ENCODE measurements at regions not wholly inside any gene's neighbourhood (a gene's known extent, or its start where the extent isn't known, plus 50 kb on each side); places are given as distances from the start of the nearest gene placed in this dataset.

DNA sequence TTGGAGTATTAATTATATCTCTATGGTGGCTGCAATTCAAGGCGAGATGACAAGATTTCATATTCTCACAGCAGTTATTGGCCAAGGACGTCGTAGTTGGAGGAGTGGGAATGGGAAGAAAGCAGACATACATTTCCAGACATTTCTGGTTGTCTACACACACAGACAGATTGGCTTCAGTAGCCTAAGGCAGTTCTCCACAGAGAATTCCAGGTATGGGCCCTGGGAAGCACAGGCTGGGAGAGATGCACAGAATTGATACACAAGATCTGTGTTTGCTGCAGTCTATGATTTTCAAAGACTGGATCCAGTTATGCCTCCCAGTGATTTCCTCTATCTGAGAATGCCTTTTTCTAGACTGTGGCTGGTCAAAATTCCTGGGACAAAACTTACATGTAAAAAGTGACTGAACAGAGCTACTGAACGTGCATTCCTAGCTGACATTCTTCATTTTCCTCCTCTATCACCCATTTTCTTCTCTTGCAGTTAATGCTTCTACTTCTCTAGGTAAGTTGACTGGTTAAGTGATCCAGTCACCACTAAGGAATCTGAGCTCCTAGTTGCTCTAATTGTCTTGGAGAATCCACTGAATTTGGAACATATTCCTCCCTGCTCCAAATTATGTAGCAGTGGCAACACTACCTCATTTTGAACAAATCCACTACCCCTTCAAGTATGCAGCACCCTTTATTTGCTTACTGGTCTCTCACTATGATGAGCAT, 386.7 kb upstream of the CDH7 start:
- DNase-seq (ENCODE audit: extremely low read depth, low read depth) = no peak
- TF ChIP-seq CTCF (IDR thresholded peaks at IDR 0.05; ENCODE audit: low read depth, low read length, missing control alignments) = no peak
- no peak overlapping the region for H3K4me3 ChIP-seq (replicated peaks; ENCODE audit: low read depth, low read length)

- TF ChIP-seq CTCF (IDR thresholded peaks at IDR 0.05; ENCODE audit: low read depth, low read length, missing control alignments) = no peak
- H3K4me3 ChIP-seq (replicated peaks; ENCODE audit: low read depth, low read length) = no peak overlapping the region
- DNase-seq (ENCODE audit: extremely low read depth, low read depth) = no peak
Observed at GRCh38 chr18:65363011-65363410, 387.8 kb upstream of the CDH7 start.

DNA sequence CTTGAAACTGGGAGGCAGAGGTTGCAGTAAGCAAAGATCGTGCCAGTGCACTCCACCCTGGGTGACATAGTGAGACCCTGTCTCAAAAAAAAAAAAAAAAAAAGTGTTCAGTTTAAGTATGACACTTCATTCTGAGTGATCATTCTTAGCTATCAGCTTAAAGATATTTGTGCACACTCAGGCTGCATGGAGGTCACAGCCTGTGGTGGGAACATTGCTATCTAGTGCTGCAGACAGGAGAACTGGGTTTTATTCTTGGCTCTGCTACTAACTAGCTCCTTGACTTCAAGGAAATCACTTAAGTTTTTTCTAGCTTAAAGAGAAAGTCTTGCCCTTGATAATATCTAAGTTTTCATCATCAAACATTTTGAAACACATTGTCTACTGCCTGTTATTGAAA, 391.3 kb upstream of the CDH7 start:
- DNase-seq (ENCODE audit: extremely low read depth, low read depth) = no peak
- TF ChIP-seq CTCF (IDR thresholded peaks at IDR 0.05; ENCODE audit: low read depth, low read length, missing control alignments) = no peak
- H3K4me3 ChIP-seq (replicated peaks; ENCODE audit: low read depth, low read length) = no peak overlapping the region

DNA sequence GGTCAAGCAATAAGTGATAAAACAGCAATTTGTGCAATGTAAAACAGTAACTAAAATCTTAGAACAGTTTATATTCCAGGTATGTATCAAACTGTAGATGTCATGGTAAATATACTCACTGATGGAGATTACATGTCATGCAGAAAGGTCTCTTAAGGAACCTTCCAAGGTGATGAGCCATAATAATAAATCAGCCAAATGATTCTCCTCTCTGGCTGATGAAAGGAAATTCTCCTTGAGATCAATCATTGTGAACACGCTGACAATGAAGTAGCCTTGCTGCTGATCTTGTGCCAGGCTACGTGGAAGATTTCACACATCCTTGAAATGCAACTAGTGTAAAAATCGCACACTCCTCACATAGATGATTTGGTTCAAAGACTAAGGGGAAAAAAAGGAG, 392.5 kb upstream of the CDH7 start:
- DNase-seq (ENCODE audit: extremely low read depth, low read depth) = no peak
- TF ChIP-seq CTCF (IDR thresholded peaks at IDR 0.05; ENCODE audit: low read depth, low read length, missing control alignments) = no peak
- no peak overlapping the region for H3K4me3 ChIP-seq (replicated peaks; ENCODE audit: low read depth, low read length)

DNA sequence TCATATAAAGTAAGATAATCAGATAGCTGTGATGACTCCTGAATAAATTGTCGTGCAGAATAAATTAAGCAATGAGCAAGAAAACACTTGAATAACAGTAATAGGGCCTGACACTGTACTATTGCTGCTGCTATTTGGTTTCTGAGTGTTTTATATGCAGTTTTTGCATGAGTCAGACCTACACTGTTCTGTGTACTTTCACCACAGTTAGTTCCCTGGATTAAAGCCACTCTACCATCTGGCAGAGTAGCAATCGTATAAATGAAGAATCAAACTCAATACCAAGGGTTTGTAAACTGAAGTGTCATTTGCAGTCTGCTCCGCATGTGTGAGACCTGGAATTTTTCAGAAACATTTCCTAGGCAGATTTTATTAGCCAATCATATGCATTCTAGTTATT, 398.6 kb upstream of the CDH7 start:
- H3K4me3 ChIP-seq (replicated peaks; ENCODE audit: low read depth, low read length) = no peak overlapping the region
- no peak for DNase-seq (ENCODE audit: extremely low read depth, low read depth)
- TF ChIP-seq CTCF (IDR thresholded peaks at IDR 0.05; ENCODE audit: low read depth, low read length, missing control alignments) = no peak

- no peak for DNase-seq (ENCODE audit: extremely low read depth, low read depth)
- TF ChIP-seq CTCF (IDR thresholded peaks at IDR 0.05; ENCODE audit: low read depth, low read length, missing control alignments) = no peak
- no peak overlapping the region for H3K4me3 ChIP-seq (replicated peaks; ENCODE audit: low read depth, low read length)
Observed at GRCh38 chr18:65349635-65350034, 401.2 kb upstream of the CDH7 start.

DNA sequence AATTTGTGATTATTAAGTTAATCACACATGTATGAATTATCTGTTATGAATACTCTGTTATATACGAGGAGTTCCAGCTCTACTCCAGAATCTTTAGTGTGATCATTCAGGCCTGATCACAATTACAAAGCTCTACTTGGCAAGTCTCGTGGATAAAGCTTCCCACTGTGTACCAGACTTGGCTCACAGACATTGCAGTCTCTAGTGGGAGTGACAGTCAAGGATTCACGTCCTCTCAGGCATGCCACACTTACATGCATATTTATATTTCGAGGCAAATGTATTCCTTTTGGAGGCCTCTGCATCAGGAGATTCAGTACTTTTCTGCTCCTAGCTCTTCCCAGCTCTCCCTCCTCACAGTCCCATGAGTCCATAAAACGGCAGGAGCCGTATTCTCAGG, 403.4 kb upstream of the CDH7 start:
- TF ChIP-seq CTCF (IDR thresholded peaks at IDR 0.05; ENCODE audit: low read depth, low read length, missing control alignments) = no peak
- no peak overlapping the region for H3K4me3 ChIP-seq (replicated peaks; ENCODE audit: low read depth, low read length)
- no peak for DNase-seq (ENCODE audit: extremely low read depth, low read depth)
